ENCODE measurements at regions not wholly inside any gene's neighbourhood (a gene's known extent, or its start where the extent isn't known, plus 50 kb on each side); places are given as distances from the start of the nearest gene placed in this dataset.

DNA sequence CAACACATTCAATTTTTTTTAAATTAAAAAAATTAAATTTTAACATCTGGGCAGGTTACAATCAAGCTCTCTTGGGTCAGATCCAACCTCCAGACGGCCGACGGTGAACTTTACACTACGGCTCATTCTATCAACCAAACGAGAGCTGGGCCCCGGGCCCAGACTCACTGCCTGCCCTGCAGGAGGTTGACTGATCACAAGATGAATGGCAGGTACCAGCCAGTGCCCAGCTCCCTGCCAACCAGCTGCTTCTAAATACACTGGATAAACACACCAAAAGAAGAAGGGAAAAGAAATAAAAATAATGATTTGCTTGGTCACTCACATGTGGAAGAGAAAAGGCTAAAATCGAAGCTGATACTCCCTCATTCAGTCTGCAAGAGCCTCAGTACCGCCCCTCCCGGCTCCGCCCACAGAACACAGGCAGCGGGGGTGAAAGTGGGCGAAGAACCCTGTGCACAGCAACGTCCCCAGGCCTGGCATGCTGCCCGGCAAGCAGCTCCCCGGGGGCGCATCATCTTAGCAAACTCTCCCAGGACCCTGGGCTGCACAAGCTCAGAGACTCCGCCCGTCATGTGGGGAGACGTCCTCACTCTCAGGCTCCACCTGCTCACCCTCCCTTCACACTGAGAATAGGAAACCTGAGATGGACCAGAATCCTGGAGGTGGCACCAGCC, 303.4 kb downstream of the SHANK2 start:
- H2AFZ ChIP-seq (ENCODE audit: low read length): no peak overlapping the region
- no peak overlapping the region for H3K23ac ChIP-seq (ENCODE audit: low read depth, low read length, poor library complexity)
- no peak overlapping the region for H2BK12ac ChIP-seq (ENCODE audit: low read length)
- H3K4ac ChIP-seq (ENCODE audit: low read length): no peak overlapping the region
- peaks cover 0 to 3% of the 10 kb centered on the region in 2 donors for H3K9me3 ChIP-seq (replicated peaks in 1 of 2; ENCODE audit: control insufficient read depth in 2 of 2, insufficient read depth in 1 of 2, low read depth in 1 of 2, low read length in 2 of 2)
- peak overlapping the region; percentile 53 for H3K18ac ChIP-seq (ENCODE audit: low read length)
- peaks cover 4% of the 10 kb centered on the region for H3K79me1 ChIP-seq (ENCODE audit: low read depth, low read length)
- no peak overlapping the region for H3K14ac ChIP-seq (ENCODE audit: low read length)
- H3K9ac ChIP-seq (ENCODE audit: low read depth, low read length, poor library complexity): no peak overlapping the region
- H3K4me1 ChIP-seq (ENCODE audit: control insufficient read depth in 2 of 2, insufficient read depth in 1 of 2, low read depth in 1 of 2, low read length in 2 of 2): peaks cover 0 to 2% of the 10 kb centered on the region in 2 donors
- peak overlapping the region; percentile 69 for H2BK15ac ChIP-seq (ENCODE audit: low read length)
- peak overlapping the region; percentile 66 for H2AK5ac ChIP-seq (ENCODE audit: low read depth, low read length)
- H3K27me3 ChIP-seq (ENCODE audit: control insufficient read depth in 3 of 3, insufficient read depth in 3 of 3, low read depth in 1 of 3, low read length in 3 of 3): peaks cover 0 to 7% (median 0%) of the 10 kb centered on the region in 3 experiments
- peak overlapping the region; percentile 34 for H4K91ac ChIP-seq (ENCODE audit: low read depth, low read length, poor library complexity)
- H3K4me3 ChIP-seq (ENCODE audit: low read length in 2 of 2): no peak overlapping the region
- H3K4me2 ChIP-seq (ENCODE audit: insufficient read depth, low read length, poor library complexity, severe bottlenecking): no peak overlapping the region
- H3K27ac ChIP-seq (replicated peaks; ENCODE audit: low read length): no peak overlapping the region
- no peak overlapping the region for H4K8ac ChIP-seq (ENCODE audit: low read depth, low read length)
- DNase-seq (ENCODE audit: low spot score): no peak
- H2BK120ac ChIP-seq (ENCODE audit: low read depth, low read length): peak overlapping the region; percentile 68
- H3K36me3 ChIP-seq (replicated peaks in 1 of 2; ENCODE audit: control insufficient read depth in 2 of 2, insufficient read depth in 2 of 2, low read length in 2 of 2): no peaks in the 10 kb centered on the region
- peak overlapping the region; percentile 32 for H2BK5ac ChIP-seq (ENCODE audit: low read length)
- no CpG with 5 or more reads among the region's 19 CpGs for WGBS, 2 donors (ENCODE audit: extremely low coverage in 2 of 2, insufficient read length in 2 of 2, insufficient replicate concordance in 1 of 2)

GRCh38 chr11:70951139-70951804, 301.1 kb downstream of the SHANK2 start:
- no peak overlapping the region for H2AFZ ChIP-seq (ENCODE audit: low read length)
- no peak overlapping the region for H4K91ac ChIP-seq (ENCODE audit: low read depth, low read length, poor library complexity)
- H2AK5ac ChIP-seq (ENCODE audit: low read depth, low read length): no peak overlapping the region
- H3K4me2 ChIP-seq (ENCODE audit: insufficient read depth, low read length, poor library complexity, severe bottlenecking): no peak overlapping the region
- peaks cover 0 to 2% of the 10 kb centered on the region in 2 donors for H3K4me1 ChIP-seq (ENCODE audit: control insufficient read depth in 2 of 2, insufficient read depth in 1 of 2, low read depth in 1 of 2, low read length in 2 of 2)
- peaks cover 0 to 14% (median 0%) of the 10 kb centered on the region in 3 experiments for H3K27me3 ChIP-seq (ENCODE audit: control insufficient read depth in 3 of 3, insufficient read depth in 3 of 3, low read depth in 1 of 3, low read length in 3 of 3)
- H3K23ac ChIP-seq (ENCODE audit: low read depth, low read length, poor library complexity): no peak overlapping the region
- H2BK120ac ChIP-seq (ENCODE audit: low read depth, low read length): no peak overlapping the region
- no peak overlapping the region for H4K8ac ChIP-seq (ENCODE audit: low read depth, low read length)
- WGBS, 2 donors (ENCODE audit: extremely low coverage in 2 of 2, insufficient read length in 2 of 2, insufficient replicate concordance in 1 of 2): no CpG with 5 or more reads among the region's 11 CpGs
- H3K79me1 ChIP-seq (ENCODE audit: low read depth, low read length): peaks cover 4% of the 10 kb centered on the region
- H3K14ac ChIP-seq (ENCODE audit: low read length): no peak overlapping the region
- peak overlapping the region; percentile 76 for H3K4ac ChIP-seq (ENCODE audit: low read length)
- H3K27ac ChIP-seq (replicated peaks; ENCODE audit: low read length): no peak overlapping the region
- no peak overlapping the region for H3K18ac ChIP-seq (ENCODE audit: low read length)
- H2BK5ac ChIP-seq (ENCODE audit: low read length): peak overlapping the region; percentile 62
- no peak overlapping the region for H3K9ac ChIP-seq (ENCODE audit: low read depth, low read length, poor library complexity)
- no peak overlapping the region for H3K4me3 ChIP-seq (ENCODE audit: low read length in 2 of 2)
- H3K9me3 ChIP-seq (replicated peaks in 1 of 2; ENCODE audit: control insufficient read depth in 2 of 2, insufficient read depth in 1 of 2, low read depth in 1 of 2, low read length in 2 of 2): no peaks in the 10 kb centered on the region
- DNase-seq (ENCODE audit: low spot score): no peak
- H2BK15ac ChIP-seq (ENCODE audit: low read length): no peak overlapping the region
- H3K36me3 ChIP-seq (replicated peaks in 1 of 2; ENCODE audit: control insufficient read depth in 2 of 2, insufficient read depth in 2 of 2, low read length in 2 of 2): no peaks in the 10 kb centered on the region
- H2BK12ac ChIP-seq (ENCODE audit: low read length): no peak overlapping the region

GRCh38 chr11:70952191-70952590, 300.2 kb downstream of the SHANK2 start:
- no peak overlapping the region for H2BK120ac ChIP-seq (ENCODE audit: low read depth, low read length)
- H3K9me3 ChIP-seq (replicated peaks in 1 of 2; ENCODE audit: control insufficient read depth in 2 of 2, insufficient read depth in 1 of 2, low read depth in 1 of 2, low read length in 2 of 2): no peaks in the 10 kb centered on the region
- H3K23ac ChIP-seq (ENCODE audit: low read depth, low read length, poor library complexity): no peak overlapping the region
- no peak overlapping the region for H3K27ac ChIP-seq (replicated peaks; ENCODE audit: low read length)
- no peak overlapping the region for H3K4ac ChIP-seq (ENCODE audit: low read length)
- no peak overlapping the region for H4K8ac ChIP-seq (ENCODE audit: low read depth, low read length)
- whole genome bisulfite sequencing, 2 donors (ENCODE audit: extremely low coverage in 2 of 2, insufficient read length in 2 of 2, insufficient replicate concordance in 1 of 2): no CpG with 5 or more reads among the region's 8 CpGs
- H3K14ac ChIP-seq (ENCODE audit: low read length): no peak overlapping the region
- no peak overlapping the region for H3K4me3 ChIP-seq (ENCODE audit: low read length in 2 of 2)
- no peak overlapping the region for H2BK15ac ChIP-seq (ENCODE audit: low read length)
- peaks cover 0 to 14% (median 0%) of the 10 kb centered on the region in 3 experiments for H3K27me3 ChIP-seq (ENCODE audit: control insufficient read depth in 3 of 3, insufficient read depth in 3 of 3, low read depth in 1 of 3, low read length in 3 of 3)
- H4K91ac ChIP-seq (ENCODE audit: low read depth, low read length, poor library complexity): no peak overlapping the region
- no peak overlapping the region for H3K18ac ChIP-seq (ENCODE audit: low read length)
- H2BK12ac ChIP-seq (ENCODE audit: low read length): no peak overlapping the region
- peaks cover 4% of the 10 kb centered on the region for H3K79me1 ChIP-seq (ENCODE audit: low read depth, low read length)
- no peak overlapping the region for H3K4me2 ChIP-seq (ENCODE audit: insufficient read depth, low read length, poor library complexity, severe bottlenecking)
- H2BK5ac ChIP-seq (ENCODE audit: low read length): no peak overlapping the region
- H3K9ac ChIP-seq (ENCODE audit: low read depth, low read length, poor library complexity): no peak overlapping the region
- peaks cover 0 to 2% of the 10 kb centered on the region in 2 donors for H3K4me1 ChIP-seq (ENCODE audit: control insufficient read depth in 2 of 2, insufficient read depth in 1 of 2, low read depth in 1 of 2, low read length in 2 of 2)
- no peak overlapping the region for H2AK5ac ChIP-seq (ENCODE audit: low read depth, low read length)
- no peaks in the 10 kb centered on the region for H3K36me3 ChIP-seq (replicated peaks in 1 of 2; ENCODE audit: control insufficient read depth in 2 of 2, insufficient read depth in 2 of 2, low read length in 2 of 2)
- no peak overlapping the region for H2AFZ ChIP-seq (ENCODE audit: low read length)
- no peak for DNase-seq (ENCODE audit: low spot score)

DNA sequence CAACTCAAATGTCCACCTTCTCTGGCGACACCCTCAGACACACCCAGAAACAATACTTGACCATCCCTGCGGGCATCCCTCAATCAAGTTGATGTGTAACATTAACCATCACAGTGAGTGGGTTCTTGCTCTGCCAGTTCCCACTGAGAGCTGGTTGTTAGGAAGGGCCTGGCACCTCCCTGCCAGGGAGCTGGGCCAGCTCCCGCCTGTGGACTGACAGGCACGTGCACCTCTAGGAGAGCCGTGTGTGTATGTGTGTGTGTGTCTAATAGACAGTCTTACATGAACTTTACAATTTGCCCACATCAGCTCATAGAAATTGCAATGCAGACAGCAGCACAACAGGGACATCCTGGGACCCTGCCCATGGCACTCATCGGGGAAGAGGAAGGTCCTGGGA, 298.7 kb downstream of the SHANK2 start:
- DNase-seq (ENCODE audit: low spot score): no peak
- WGBS, 2 donors (ENCODE audit: extremely low coverage in 2 of 2, insufficient read length in 2 of 2, insufficient replicate concordance in 1 of 2): no CpG with 5 or more reads among the region's 6 CpGs
- Histone ChIP-seq H3K4ac (ENCODE audit: low read length) (no peak overlapping the region), H3K36me3 (replicated peaks in 1 of 2; ENCODE audit: control insufficient read depth in 2 of 2, insufficient read depth in 2 of 2, low read length in 2 of 2) (no peaks in the 10 kb centered on the region), H2BK5ac (ENCODE audit: low read length) (peak overlapping the region; percentile 66), H3K4me1 (ENCODE audit: control insufficient read depth in 2 of 2, insufficient read depth in 1 of 2, low read depth in 1 of 2, low read length in 2 of 2) (peaks cover 0 to 2% of the 10 kb centered on the region in 2 donors), H2AK5ac (ENCODE audit: low read depth, low read length) (peak overlapping the region; percentile 46), H4K91ac (ENCODE audit: low read depth, low read length, poor library complexity) (no peak overlapping the region), H3K4me3 (ENCODE audit: low read length in 2 of 2) (no peak overlapping the region), H3K9me3 (replicated peaks in 1 of 2; ENCODE audit: control insufficient read depth in 2 of 2, insufficient read depth in 1 of 2, low read depth in 1 of 2, low read length in 2 of 2) (no peaks in the 10 kb centered on the region), H3K18ac (ENCODE audit: low read length) (no peak overlapping the region), H2BK15ac (ENCODE audit: low read length) (peak overlapping the region; percentile 37), H3K4me2 (ENCODE audit: insufficient read depth, low read length, poor library complexity, severe bottlenecking) (no peak overlapping the region), H2BK12ac (ENCODE audit: low read length) (peak overlapping the region; percentile 10), H3K9ac (ENCODE audit: low read depth, low read length, poor library complexity) (no peak overlapping the region), H3K27ac (replicated peaks; ENCODE audit: low read length) (no peak overlapping the region), H3K79me1 (ENCODE audit: low read depth, low read length) (peaks cover 4% of the 10 kb centered on the region), H3K27me3 (ENCODE audit: control insufficient read depth in 3 of 3, insufficient read depth in 3 of 3, low read depth in 1 of 3, low read length in 3 of 3) (peaks cover 0 to 14% (median 0%) of the 10 kb centered on the region in 3 experiments), H2BK120ac (ENCODE audit: low read depth, low read length) (peak overlapping the region; percentile 50), H4K8ac (ENCODE audit: low read depth, low read length) (no peak overlapping the region), H3K23ac (ENCODE audit: low read depth, low read length, poor library complexity) (no peak overlapping the region), H2AFZ (ENCODE audit: low read length) (no peak overlapping the region), H3K14ac (ENCODE audit: low read length) (peak overlapping the region; percentile 82)
